Superior temporal gyrus (tissue), 1 donor: ENCODE measurements at regions not wholly inside any gene's neighbourhood (a gene's known extent, or its start where the extent isn't known, plus 50 kb on each side); places are given as distances from the start of the nearest gene placed in this dataset.

Experiments
- DNase-seq: peaks from one replicate; pipeline ENCODE4 v3.0.0-alpha.2; 2016; ENCODE audit errors: extremely low spot score

- DNase-seq: no peak
Measured at GRCh38 chr1:30405631-30406212, 317.7 kb downstream of the MATN1 start.

GRCh38 chr1:30405081-30405480 lies 318.3 kb downstream of the MATN1 start:
- DNase-seq: no peak

- DNase-seq: no peak
Measured at GRCh38 chr1:30404341-30404740, 319.0 kb downstream of the MATN1 start.

GRCh38 chr1:30403726-30404125 lies 319.7 kb downstream of the MATN1 start:
- no peak for DNase-seq

GRCh38 chr1:30403061-30403645 lies 320.2 kb downstream of the MATN1 start:
- DNase-seq: no peak

GRCh38 chr1:30402031-30402430 lies 321.4 kb downstream of the MATN1 start:
- no peak for DNase-seq

- DNase-seq: no peak
Measured at GRCh38 chr1:30400507-30400906, 322.9 kb downstream of the MATN1 start.

- no peak for DNase-seq
Measured at GRCh38 chr1:30399026-30399425, 324.4 kb downstream of the MATN1 start.

GRCh38 chr1:30397576-30397975 lies 325.8 kb downstream of the MATN1 start:
- no peak for DNase-seq

GRCh38 chr1:30395631-30396030 lies 327.8 kb downstream of the MATN1 start:
- no peak for DNase-seq

GRCh38 chr1:30388386-30388785 lies 335.0 kb downstream of the MATN1 start:
- DNase-seq: no peak

- DNase-seq: no peak
Measured at GRCh38 chr1:30386156-30386926, 337.0 kb downstream of the MATN1 start.

GRCh38 chr1:30385246-30385995 lies 338.0 kb downstream of the MATN1 start:
- DNase-seq: no peak

- DNase-seq: no peak
Measured at GRCh38 chr1:30384286-30385245, 338.8 kb downstream of the MATN1 start.

GRCh38 chr1:30383221-30383711 lies 340.1 kb downstream of the MATN1 start:
- DNase-seq: no peak

GRCh38 chr1:30382496-30382895 lies 340.9 kb downstream of the MATN1 start:
- DNase-seq: no peak

- no peak for DNase-seq
Measured at GRCh38 chr1:30381671-30382365, 341.6 kb downstream of the MATN1 start.

- no peak for DNase-seq
Measured at GRCh38 chr1:30381266-30381665, 342.1 kb downstream of the MATN1 start.

- no peak for DNase-seq
Measured at GRCh38 chr1:30380625-30380984, 342.8 kb downstream of the MATN1 start.
